Liver (tissue), 8 donors: ENCODE measurements at regions not wholly inside any gene's neighbourhood (a gene's known extent, or its start where the extent isn't known, plus 50 kb on each side); places are given as distances from the start of the nearest gene placed in this dataset.

Source experiments
- DNase-seq: peaks from one replicate; pipeline ENCODE4 v3.0.0-alpha.2; 2017; ENCODE audit warnings: low spot score
- H3K27ac ChIP-seq, 2 donors: one replicate each; pipeline ENCODE4 v1.7.0; 2013; ENCODE audit warnings: inconsistent platforms in 2 of 2, low read length in 2 of 2, control low read depth in 1 of 2, low read depth in 1 of 2, mild to moderate bottlenecking in 1 of 2
- H3K27me3 ChIP-seq, 4 donors: one replicate each; pipeline versions ENCODE4 v1.6.1 to v1.7.0; 2013; ENCODE audit warnings: low read length in 3 of 4, inconsistent platforms in 1 of 4, mild to moderate bottlenecking in 1 of 4, moderate library complexity in 1 of 4; ENCODE audit not compliant: control insufficient read depth in 4 of 4, insufficient read depth in 4 of 4
- H3K36me3 ChIP-seq, 4 donors: one replicate each; pipeline versions ENCODE4 v1.6.1 to v1.7.0; 2013; ENCODE audit warnings: low read length in 3 of 4, mild to moderate bottlenecking in 3 of 4, low read depth in 1 of 4, moderate library complexity in 1 of 4; ENCODE audit not compliant: control insufficient read depth in 4 of 4, insufficient read depth in 3 of 4
- H3K4me1 ChIP-seq, 4 donors: one replicate each; pipeline versions ENCODE4 v1.6.1 to v1.7.0; 2013; ENCODE audit warnings: low read length in 3 of 4, mild to moderate bottlenecking in 3 of 4, moderate library complexity in 1 of 4; ENCODE audit not compliant: control insufficient read depth in 4 of 4, insufficient read depth in 4 of 4
- H3K4me3 ChIP-seq, 3 donors: one replicate each; pipeline versions ENCODE4 v1.6.1 to v1.7.0; 2013; ENCODE audit warnings: low read length in 3 of 3, control low read depth in 1 of 3, low read depth in 1 of 3, mild to moderate bottlenecking in 1 of 3
- H3K9ac ChIP-seq, 2 donors: one replicate each; pipeline ENCODE4 v1.7.0; 2013; ENCODE audit warnings: low read length in 2 of 2, mild to moderate bottlenecking in 2 of 2, moderate library complexity in 2 of 2, control low read depth in 1 of 2, low read depth in 1 of 2
- H3K9me3 ChIP-seq, 4 donors: one replicate each; pipeline versions ENCODE4 v1.6.1 to v1.7.0; 2013; ENCODE audit warnings: low read length in 3 of 4; ENCODE audit not compliant: control insufficient read depth in 4 of 4
- CTCF ChIP-seq: fragments of 150-350 bp; IDR thresholded peaks from 2 replicates; pipeline ENCODE4 v1.5.1; 2017; ENCODE audit warnings: improper control_type of control experiment, low read depth, low read length; ENCODE audit not compliant: missing input control
- EGR1 ChIP-seq, 2 donors: IDR thresholded peaks; 2 replicates each; pipeline ENCODE4 v1.6.1; 2016 to 2018; ENCODE audit warnings: antibody characterized with exemption in 2 of 2, low read depth in 2 of 2
- FOXA1 ChIP-seq: IDR thresholded peaks from 2 replicates; pipeline ENCODE4 v1.6.1; 2016; ENCODE audit warnings: antibody characterized with exemption
- FOXA2 ChIP-seq: IDR thresholded peaks from 2 replicates; pipeline ENCODE4 v1.6.1; 2016; ENCODE audit warnings: antibody characterized with exemption
- GABPA ChIP-seq, 2 donors: IDR thresholded peaks in 1 of 2; conservative IDR thresholded peaks in 1 of 2; 2 replicates each; pipeline ENCODE4 v1.6.1; 2016; ENCODE audit warnings: antibody characterized with exemption in 2 of 2, mild to moderate bottlenecking in 1 of 2, moderate library complexity in 1 of 2
- HNF4A ChIP-seq, 2 donors: conservative IDR thresholded peaks; 2 replicates each; pipeline ENCODE4 v1.6.1; 2016; ENCODE audit warnings: antibody characterized with exemption in 2 of 2, mild to moderate bottlenecking in 2 of 2
- HNF4G ChIP-seq: IDR thresholded peaks from 2 replicates; pipeline ENCODE4 v1.6.1; 2016; ENCODE audit warnings: antibody characterized with exemption
- JUND ChIP-seq, 2 donors: IDR thresholded peaks; 2 replicates each; pipeline ENCODE4 v1.6.1; 2016; ENCODE audit warnings: antibody characterized with exemption in 2 of 2
- MAX ChIP-seq: IDR thresholded peaks from 2 replicates; pipeline ENCODE4 v1.6.1; 2016; ENCODE audit warnings: antibody characterized with exemption
- NR2F2 ChIP-seq: IDR thresholded peaks from 2 replicates; pipeline ENCODE4 v1.6.1; 2016; ENCODE audit warnings: antibody characterized with exemption
- RAD21 ChIP-seq, 2 donors: IDR thresholded peaks; 2 replicates each; pipeline ENCODE4 v1.6.1; 2016; ENCODE audit warnings: antibody characterized with exemption in 2 of 2, mild to moderate bottlenecking in 2 of 2
- REST ChIP-seq: IDR thresholded peaks from 2 replicates; pipeline ENCODE4 v1.6.1; 2016; ENCODE audit warnings: antibody characterized with exemption, mild to moderate bottlenecking
- RXRA ChIP-seq, 2 donors: IDR thresholded peaks; 2 replicates each; pipeline ENCODE4 v1.6.1; 2017 to 2018; ENCODE audit warnings: antibody characterized with exemption in 2 of 2, mild to moderate bottlenecking in 1 of 2
- SP1 ChIP-seq: IDR thresholded peaks from 2 replicates; pipeline ENCODE4 v1.6.1; 2018; ENCODE audit warnings: antibody characterized with exemption, mild to moderate bottlenecking
- TAF1 ChIP-seq: conservative IDR thresholded peaks from 2 replicates; pipeline ENCODE4 v1.6.1; 2016; ENCODE audit warnings: antibody characterized with exemption, mild to moderate bottlenecking
- YY1 ChIP-seq: IDR thresholded peaks from 2 replicates; pipeline ENCODE4 v1.6.1; 2016; ENCODE audit warnings: antibody characterized with exemption, mild to moderate bottlenecking
- whole genome bisulfite sequencing: extraction: QIAGEN DNeasy Blood & Tissue Kit; methylation state at CpG from one replicate; pipeline ENCODE4 v1.1.7; 2013; 5-methylcytosine and 5-hydroxymethylcytosine counted together
- TF ChIP-seq, protein P1 (sequence below): IDR thresholded peaks from 2 replicates; pipeline ENCODE4 v1.6.1; 2016; ENCODE audit warnings: antibody characterized with exemption
- TF ChIP-seq, protein P2 (sequence below): IDR thresholded peaks from 2 replicates; pipeline ENCODE4 v1.6.1; 2016; ENCODE audit warnings: antibody characterized with exemption
- donor health status: healthy.
- donor health status: healthy.
- donor health status: healthy.
- donor health status: healthy.
- donor health status: healthy.

GRCh38 chr12:128170181-128170580, 96.8 kb upstream of the TMEM132C start:
- Histone ChIP-seq H3K27ac (no peak overlapping the region), H3K9me3 (peaks cover 0 to 3% (median 0%) of the 10 kb centered on the region in 4 donors), H3K4me1 (no peaks in the 10 kb centered on the region), H3K27me3 (peaks cover 0 to 7% (median under 1%) of the 10 kb centered on the region in 4 donors), H3K36me3 (no peaks in the 10 kb centered on the region), H3K4me3 (no peak overlapping the region), H3K9ac (no peak overlapping the region)
- TF ChIP-seq SP1 (no peak), FOXA1 (no peak), RXRA (IDR thresholded peaks at IDR 0.05) (no peak), HNF4A (conservative IDR thresholded peaks at IDR 0.05) (no peak), YY1 (no peak), GABPA (IDR thresholded peaks at IDR 0.05 in 1 of 2, conservative IDR thresholded peaks at IDR 0.05 in 1 of 2) (no peak), JUND (IDR thresholded peaks at IDR 0.05) (no peak), HNF4G (no peak), EGR1 (IDR thresholded peaks at IDR 0.05; ENCODE audit: low read depth in 2 of 2) (no peak), REST (no peak), CTCF (no peak), RAD21 (IDR thresholded peaks at IDR 0.05) (no peak), MAX (no peak), NR2F2 (no peak), TAF1 (no peak), FOXA2 (no peak)
- TF ChIP-seq, protein P1, sequence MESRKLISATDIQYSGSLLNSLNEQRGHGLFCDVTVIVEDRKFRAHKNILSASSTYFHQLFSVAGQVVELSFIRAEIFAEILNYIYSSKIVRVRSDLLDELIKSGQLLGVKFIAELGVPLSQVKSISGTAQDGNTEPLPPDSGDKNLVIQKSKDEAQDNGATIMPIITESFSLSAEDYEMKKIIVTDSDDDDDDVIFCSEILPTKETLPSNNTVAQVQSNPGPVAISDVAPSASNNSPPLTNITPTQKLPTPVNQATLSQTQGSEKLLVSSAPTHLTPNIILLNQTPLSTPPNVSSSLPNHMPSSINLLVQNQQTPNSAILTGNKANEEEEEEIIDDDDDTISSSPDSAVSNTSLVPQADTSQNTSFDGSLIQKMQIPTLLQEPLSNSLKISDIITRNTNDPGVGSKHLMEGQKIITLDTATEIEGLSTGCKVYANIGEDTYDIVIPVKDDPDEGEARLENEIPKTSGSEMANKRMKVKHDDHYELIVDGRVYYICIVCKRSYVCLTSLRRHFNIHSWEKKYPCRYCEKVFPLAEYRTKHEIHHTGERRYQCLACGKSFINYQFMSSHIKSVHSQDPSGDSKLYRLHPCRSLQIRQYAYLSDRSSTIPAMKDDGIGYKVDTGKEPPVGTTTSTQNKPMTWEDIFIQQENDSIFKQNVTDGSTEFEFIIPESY, result no peak
- TF ChIP-seq, protein P2, sequence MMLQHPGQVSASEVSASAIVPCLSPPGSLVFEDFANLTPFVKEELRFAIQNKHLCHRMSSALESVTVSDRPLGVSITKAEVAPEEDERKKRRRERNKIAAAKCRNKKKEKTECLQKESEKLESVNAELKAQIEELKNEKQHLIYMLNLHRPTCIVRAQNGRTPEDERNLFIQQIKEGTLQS, result no peak
- WGBS, result 57% methylated on average over 9 of the region's 9 CpGs
- DNase-seq, result no peak
